Ishikawa (cell line): ENCODE measurements at regions not wholly inside any gene's neighbourhood (a gene's known extent, or its start where the extent isn't known, plus 50 kb on each side); places are given as distances from the start of the nearest gene placed in this dataset.

ENCODE experiments used
- CEBPB ChIP-seq: IDR thresholded peaks from 2 replicates; pipeline ENCODE4 v1.6.1; 2012
- EGR1 ChIP-seq: IDR thresholded peaks from 2 replicates; pipeline ENCODE4 v1.6.1; 2012
- EP300 ChIP-seq: IDR thresholded peaks from 2 replicates; pipeline ENCODE4 v1.6.1; 2012; ENCODE audit warnings: borderline replicate concordance
- NFIC ChIP-seq: IDR thresholded peaks from 2 replicates; pipeline ENCODE4 v1.6.1; 2012
- RAD21 ChIP-seq: IDR thresholded peaks from 2 replicates; pipeline ENCODE4 v1.6.1; 2012; ENCODE audit warnings: low read depth
- TCF12 ChIP-seq: IDR thresholded peaks from 2 replicates; pipeline ENCODE4 v1.6.1; 2012; ENCODE audit warnings: low read depth
- TEAD4 ChIP-seq: IDR thresholded peaks from 2 replicates; pipeline ENCODE4 v1.6.1; 2012
- USF1 ChIP-seq: IDR thresholded peaks from 2 replicates; pipeline ENCODE4 v1.6.1; 2012
- ZBTB7A ChIP-seq: IDR thresholded peaks from 2 replicates; pipeline ENCODE4 v1.6.1; 2012; ENCODE audit warnings: low read depth

DNA sequence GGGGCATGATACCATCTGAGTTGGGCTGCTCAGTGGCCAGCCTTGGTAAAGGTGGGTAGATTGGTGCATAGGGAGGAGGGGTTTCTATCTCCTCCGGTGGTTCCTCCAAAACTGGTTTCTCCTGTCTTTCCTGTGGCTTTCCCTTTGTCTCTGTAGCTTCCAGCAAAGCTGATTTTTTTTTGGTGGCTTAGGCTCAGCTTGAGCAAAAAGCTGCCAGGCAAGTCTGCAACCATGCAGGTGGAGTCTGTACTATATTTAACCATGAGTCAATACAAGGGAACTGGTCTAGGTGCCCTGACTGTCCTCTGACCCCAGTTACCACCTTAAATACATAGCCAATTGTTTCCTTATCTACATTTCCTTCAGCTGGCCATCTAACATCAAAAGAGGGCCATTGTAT, 64.0 kb upstream of the ZNF681 start:
- TF ChIP-seq USF1: no peak
- TF ChIP-seq EP300: no peak
- no peak for TF ChIP-seq ZBTB7A
- no peak for TF ChIP-seq TCF12
- no peak for TF ChIP-seq EGR1
- TF ChIP-seq TEAD4: no peak
- no peak for TF ChIP-seq NFIC

DNA sequence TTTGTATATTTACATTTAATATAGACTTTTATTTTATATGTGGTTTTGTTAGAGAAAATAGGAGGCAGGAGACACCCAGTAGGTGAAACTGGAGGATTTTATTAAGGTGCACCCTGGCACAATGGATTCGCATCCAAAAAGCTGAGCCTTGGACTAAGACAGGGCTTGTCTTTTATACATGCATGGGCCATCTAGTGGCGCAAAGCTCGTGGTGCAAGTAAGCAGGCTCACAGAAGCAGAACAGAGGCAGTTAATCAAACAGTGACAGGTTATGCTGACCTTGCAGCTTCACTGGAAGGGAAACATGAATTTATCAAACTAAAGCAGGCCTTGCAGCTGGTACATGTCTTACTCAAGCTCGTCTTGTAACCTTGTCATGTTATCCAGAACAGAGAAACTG, 58.8 kb upstream of the ZNF681 start:
- TF ChIP-seq RAD21: peak; percentile 15; the same call in 1 of the 2 replicates
- no peak for TF ChIP-seq CEBPB

DNA sequence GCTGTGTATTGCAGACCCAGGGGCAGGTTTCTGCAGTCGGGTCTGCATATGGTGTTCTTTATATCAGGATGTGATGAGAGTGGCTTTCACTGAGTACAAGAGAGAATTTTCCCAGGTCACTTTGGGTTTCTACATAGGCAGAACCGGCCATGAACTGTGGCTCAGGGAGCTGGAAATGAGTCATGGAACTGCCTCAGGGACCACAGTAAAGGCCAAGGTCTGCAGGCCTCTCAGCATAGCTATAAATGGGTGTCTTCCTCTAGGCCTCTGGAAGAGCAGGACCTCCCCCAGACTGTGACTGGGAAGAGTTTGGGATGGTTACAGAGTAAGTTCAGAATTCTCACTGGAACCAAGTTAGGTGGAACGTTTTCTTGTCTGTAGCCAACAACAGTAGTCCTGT, 51.8 kb upstream of the ZNF681 start:
- TF ChIP-seq RAD21: no peak
